ENCODE measurements at regions not wholly inside any gene's neighbourhood (a gene's known extent, or its start where the extent isn't known, plus 50 kb on each side); places are given as distances from the start of the nearest gene placed in this dataset.
A peak's percentile ranks its signal among the peaks of the same experiment; 100 is the strongest.
"Not testable (repeated sequence)": the region's sequence is repeated elsewhere in the genome, so short reads cannot be mapped to it uniquely, and the experiment has no call there.

- no peak for DNase-seq (ENCODE audit: low spot score)
These were observed 97.0 kb upstream of the SMARCA2 start for GRCh38 chr9:1918108-1918507.

- DNase-seq (ENCODE audit: low spot score): no peak
These were observed 96.5 kb upstream of the SMARCA2 start for GRCh38 chr9:1918622-1919021.

GRCh38 chr9:1919229-1919628 lies 95.9 kb upstream of the SMARCA2 start:
- no peak for DNase-seq (ENCODE audit: low spot score)

- no peak for DNase-seq (ENCODE audit: low spot score)
These were observed 94.8 kb upstream of the SMARCA2 start for GRCh38 chr9:1920386-1920785.

- DNase-seq (ENCODE audit: low spot score): peak; percentile 11
These were observed 93.1 kb upstream of the SMARCA2 start for GRCh38 chr9:1922026-1922425.

- no peak for DNase-seq (ENCODE audit: low spot score)
These were observed 87.6 kb upstream of the SMARCA2 start for GRCh38 chr9:1927546-1927945.

GRCh38 chr9:1929134-1929533 lies 86.0 kb upstream of the SMARCA2 start:
- DNase-seq (ENCODE audit: low spot score): no peak

- no peak for DNase-seq (ENCODE audit: low spot score)
These were observed 85.4 kb upstream of the SMARCA2 start for GRCh38 chr9:1929722-1930244.

- DNase-seq (ENCODE audit: low spot score): not testable (repeated sequence)
These were observed 84.9 kb upstream of the SMARCA2 start for GRCh38 chr9:1930245-1930736.

- no peak for DNase-seq (ENCODE audit: low spot score)
These were observed 77.0 kb upstream of the SMARCA2 start for GRCh38 chr9:1938135-1938534.

GRCh38 chr9:1938675-1939170 lies 76.4 kb upstream of the SMARCA2 start:
- no peak for DNase-seq (ENCODE audit: low spot score)

- DNase-seq (ENCODE audit: low spot score): no peak
These were observed 75.7 kb upstream of the SMARCA2 start for GRCh38 chr9:1939466-1939865.

GRCh38 chr9:1939926-1940368 lies 75.2 kb upstream of the SMARCA2 start:
- peak; percentile 63 for DNase-seq (ENCODE audit: low spot score)

GRCh38 chr9:1941989-1942388 lies 73.2 kb upstream of the SMARCA2 start:
- no peak for DNase-seq (ENCODE audit: low spot score)

GRCh38 chr9:1946526-1947283 lies 68.4 kb upstream of the SMARCA2 start:
- DNase-seq (ENCODE audit: low spot score): no peak

- no peak for DNase-seq (ENCODE audit: low spot score)
These were observed 67.7 kb upstream of the SMARCA2 start for GRCh38 chr9:1947438-1947837.

GRCh38 chr9:1948541-1948940 lies 66.6 kb upstream of the SMARCA2 start:
- DNase-seq (ENCODE audit: low spot score): no peak

GRCh38 chr9:1951446-1951845 lies 63.7 kb upstream of the SMARCA2 start:
- DNase-seq (ENCODE audit: low spot score): no peak

GRCh38 chr9:1952001-1952400 lies 63.1 kb upstream of the SMARCA2 start:
- no peak for DNase-seq (ENCODE audit: low spot score)

GRCh38 chr9:1954238-1954637 lies 60.9 kb upstream of the SMARCA2 start:
- no peak for DNase-seq (ENCODE audit: low spot score)

GRCh38 chr9:1956958-1957357 lies 58.2 kb upstream of the SMARCA2 start:
- no peak for DNase-seq (ENCODE audit: low spot score)

- DNase-seq (ENCODE audit: low spot score): no peak
These were observed 57.3 kb upstream of the SMARCA2 start for GRCh38 chr9:1957856-1958255.

- DNase-seq (ENCODE audit: low spot score): no peak
These were observed 55.8 kb upstream of the SMARCA2 start for GRCh38 chr9:1959371-1959770.

Data from NAMALWA (cell line).